Spleen (tissue), 11 donors: ENCODE measurements at regions not wholly inside any gene's neighbourhood (a gene's known extent, or its start where the extent isn't known, plus 50 kb on each side); places are given as distances from the start of the nearest gene placed in this dataset.

ENCODE experiments used
- DNase-seq: peaks from one replicate; pipeline ENCODE4 v3.0.0-alpha.2; 2020
- H3K27ac ChIP-seq, 8 donors: fragments of 200-600 bp; sonication (generic) in 7 of 8; 1 replicate in 4 of 8; 2 replicates in 4 of 8; pipeline versions ENCODE4 v1.5.0 to v1.8.0; 2016 to 2021; ENCODE audit warnings: inconsistent platforms in 4 of 8, mild to moderate bottlenecking in 4 of 8, moderate library complexity in 1 of 8
- H3K27me3 ChIP-seq, 7 donors: fragments of 200-600 bp; sonication (generic) in 6 of 7; replicated peaks in 1 of 7; 1 replicate in 4 of 7; 2 replicates in 3 of 7; pipeline versions ENCODE4 v1.5.0 to v1.8.0; 2016 to 2021; ENCODE audit warnings: inconsistent platforms in 3 of 7, mild to moderate bottlenecking in 1 of 7
- H3K36me3 ChIP-seq, 6 donors: fragments of 200-600 bp; sonication (generic) in 5 of 6; 1 replicate in 4 of 6; 2 replicates in 2 of 6; pipeline versions ENCODE4 v1.5.0 to v1.8.0; 2016 to 2021; ENCODE audit warnings: inconsistent platforms in 2 of 6
- H3K4me1 ChIP-seq, 6 donors: fragments of 200-600 bp; sonication (generic) in 5 of 6; 1 replicate in 3 of 6; 2 replicates in 3 of 6; pipeline versions ENCODE4 v1.5.0 to v1.8.0; 2016 to 2021; ENCODE audit warnings: inconsistent platforms in 3 of 6
- H3K4me3 ChIP-seq, 8 donors: fragments of 200-600 bp; sonication (generic) in 7 of 8; 1 replicate in 4 of 8; 2 replicates in 4 of 8; pipeline versions ENCODE4 v1.5.0 to v1.8.0; 2016 to 2021; ENCODE audit warnings: inconsistent platforms in 4 of 8, mild to moderate bottlenecking in 4 of 8, moderate library complexity in 2 of 8
- H3K9me3 ChIP-seq, 8 donors: fragments of 200-600 bp; sonication (generic) in 7 of 8; 1 replicate in 4 of 8; 2 replicates in 4 of 8; pipeline versions ENCODE4 v1.5.0 to v1.8.0; 2016 to 2021; ENCODE audit warnings: inconsistent platforms in 4 of 8
- POLR2A ChIP-seq, 3 donors: fragments of 450-650 bp; IDR thresholded peaks; one replicate each; pipeline ENCODE4 v1.5.1; 2017; ENCODE audit warnings: antibody characterized with exemption in 3 of 3, mild to moderate bottlenecking in 1 of 3
- POLR2AphosphoS5 ChIP-seq, 3 donors: sonication (generic); formaldehyde crosslinking; IDR thresholded peaks; one replicate each; pipeline ENCODE4 v1.5.1; 2017; ENCODE audit warnings: antibody characterized with exemption in 3 of 3
- WGBS, 5 donors: extraction: QIAGEN DNeasy Blood & Tissue Kit in 3 of 5; methylation state at CpG; one replicate each; pipeline versions ENCODE4 v1.1.5 to v1.1.7; 2013 to 2018; 5-methylcytosine and 5-hydroxymethylcytosine counted together
- intact Hi-C: fragments of 100-400 bp; cut with DNase I; formaldehyde crosslinking; loops from one replicate; pipeline ENCODE4 v1.15.0; 2023; ENCODE audit warnings: low total_unique reads
- TF ChIP-seq, protein P1 (sequence below), 11 experiments: fragments of 200-600 bp in 7 of 11; fragments of 450-650 bp in 4 of 11; sonication (generic) in 4 of 11; IDR thresholded peaks in 8 of 11; conservative IDR thresholded peaks in 3 of 11; 1 replicate in 7 of 11; 2 replicates in 4 of 11; pipeline versions ENCODE4 v1.4.0 to v1.8.0; 2016 to 2021; ENCODE audit warnings: antibody characterized with exemption in 11 of 11, inconsistent platforms in 4 of 11, mild to moderate bottlenecking in 1 of 11
- donor health status: healthy with polysubstance abuse.
- donor health status: DM: no; HTN: no; CAD: no; lungs with moderate emphysema.
- donor health status: DM: no; HTN: no; CAD: no.
- donor health status: Bipolar disorder and iron deficiency.
- donor health status: healthy.
- donor health status: DM: no; HTN: no; CAD: no.
- donor health status: DM: yes; HTN: yes; CAD: no.

DNA sequence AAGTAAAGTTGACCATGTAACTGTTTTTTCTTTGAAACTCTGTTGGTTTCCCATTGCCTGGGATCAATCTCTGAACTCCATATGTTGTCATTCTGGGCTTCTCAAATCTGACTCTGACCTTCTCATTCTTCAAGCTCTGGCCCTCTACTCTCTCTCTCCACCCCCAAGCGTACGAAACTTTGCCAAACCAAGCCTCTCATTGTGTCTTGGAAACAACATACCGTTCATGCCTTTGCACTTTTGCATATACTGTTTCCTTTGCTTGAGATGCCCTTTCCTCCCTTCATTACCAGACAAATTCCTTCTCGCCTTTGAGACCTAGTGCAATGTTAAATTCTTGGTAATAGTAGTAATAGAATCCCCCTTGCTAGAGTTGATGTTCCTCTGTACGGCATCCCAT lies 113.7 kb downstream of the OLFM4 start:
- no peaks in the 10 kb centered on the region for H3K9me3 ChIP-seq
- H3K27ac ChIP-seq, result no peak overlapping the region
- no peak overlapping the region for H3K4me3 ChIP-seq
- H3K36me3 ChIP-seq, result no peaks in the 10 kb centered on the region
- 69 to 77% (median 72%) methylated on average over 5 of the region's 5 CpGs for WGBS, 5 donors
- intact Hi-C loops, result no loop called here
- TF ChIP-seq POLR2A (IDR thresholded peaks at IDR 0.05), result no peak
- no peak for TF ChIP-seq POLR2AphosphoS5 (IDR thresholded peaks at IDR 0.05)
- TF ChIP-seq, protein P1, sequence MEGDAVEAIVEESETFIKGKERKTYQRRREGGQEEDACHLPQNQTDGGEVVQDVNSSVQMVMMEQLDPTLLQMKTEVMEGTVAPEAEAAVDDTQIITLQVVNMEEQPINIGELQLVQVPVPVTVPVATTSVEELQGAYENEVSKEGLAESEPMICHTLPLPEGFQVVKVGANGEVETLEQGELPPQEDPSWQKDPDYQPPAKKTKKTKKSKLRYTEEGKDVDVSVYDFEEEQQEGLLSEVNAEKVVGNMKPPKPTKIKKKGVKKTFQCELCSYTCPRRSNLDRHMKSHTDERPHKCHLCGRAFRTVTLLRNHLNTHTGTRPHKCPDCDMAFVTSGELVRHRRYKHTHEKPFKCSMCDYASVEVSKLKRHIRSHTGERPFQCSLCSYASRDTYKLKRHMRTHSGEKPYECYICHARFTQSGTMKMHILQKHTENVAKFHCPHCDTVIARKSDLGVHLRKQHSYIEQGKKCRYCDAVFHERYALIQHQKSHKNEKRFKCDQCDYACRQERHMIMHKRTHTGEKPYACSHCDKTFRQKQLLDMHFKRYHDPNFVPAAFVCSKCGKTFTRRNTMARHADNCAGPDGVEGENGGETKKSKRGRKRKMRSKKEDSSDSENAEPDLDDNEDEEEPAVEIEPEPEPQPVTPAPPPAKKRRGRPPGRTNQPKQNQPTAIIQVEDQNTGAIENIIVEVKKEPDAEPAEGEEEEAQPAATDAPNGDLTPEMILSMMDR (IDR thresholded peaks at IDR 0.05 in 8 of 11, conservative IDR thresholded peaks at IDR 0.05 in 3 of 11), result no peak
- no peaks in the 10 kb centered on the region for H3K4me1 ChIP-seq
- no peaks in the 10 kb centered on the region for H3K27me3 ChIP-seq
- no peak for DNase-seq

DNA sequence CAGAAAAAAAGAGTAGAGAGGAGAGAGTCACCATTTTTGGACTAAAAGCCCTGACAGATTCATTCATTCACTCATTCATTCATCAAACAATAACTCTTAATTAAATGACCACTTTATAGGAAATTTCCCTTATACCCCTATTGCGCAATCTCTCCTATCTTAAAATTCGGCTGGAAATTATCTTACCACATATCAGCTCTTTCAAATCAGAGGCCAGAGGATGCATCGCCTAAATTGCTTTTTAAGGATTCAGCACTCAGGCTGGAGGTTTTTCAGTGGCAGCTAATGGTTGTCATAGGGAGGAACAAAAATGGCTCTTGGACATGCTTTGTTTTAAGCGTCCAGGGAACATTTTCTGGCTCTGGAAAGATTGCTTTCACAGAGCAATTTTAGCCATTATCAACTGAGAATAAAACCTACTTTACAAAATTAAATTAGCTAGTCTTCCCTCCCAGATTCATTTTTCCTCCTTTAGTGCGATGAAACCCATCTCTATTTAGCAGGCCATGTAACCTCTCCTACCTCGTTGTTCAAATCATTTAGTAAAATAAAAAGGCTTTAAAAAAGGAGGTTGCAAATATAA lies 115.2 kb downstream of the OLFM4 start:
- no peak for TF ChIP-seq POLR2AphosphoS5 (IDR thresholded peaks at IDR 0.05)
- TF ChIP-seq POLR2A (IDR thresholded peaks at IDR 0.05), result no peak
- TF ChIP-seq, protein P1 (IDR thresholded peaks at IDR 0.05 in 8 of 11, conservative IDR thresholded peaks at IDR 0.05 in 3 of 11), result no peak
- Histone ChIP-seq H3K4me1 (no peaks in the 10 kb centered on the region), H3K9me3 (no peaks in the 10 kb centered on the region), H3K27ac (no peak overlapping the region), H3K4me3 (no peak overlapping the region), H3K27me3 (no peaks in the 10 kb centered on the region), H3K36me3 (no peaks in the 10 kb centered on the region)
- WGBS, 5 donors, result 79 to 89% (median 83%) methylated on average over 6 of the region's 6 CpGs
- no peak for DNase-seq
- intact Hi-C loops, result no loop called here

DNA sequence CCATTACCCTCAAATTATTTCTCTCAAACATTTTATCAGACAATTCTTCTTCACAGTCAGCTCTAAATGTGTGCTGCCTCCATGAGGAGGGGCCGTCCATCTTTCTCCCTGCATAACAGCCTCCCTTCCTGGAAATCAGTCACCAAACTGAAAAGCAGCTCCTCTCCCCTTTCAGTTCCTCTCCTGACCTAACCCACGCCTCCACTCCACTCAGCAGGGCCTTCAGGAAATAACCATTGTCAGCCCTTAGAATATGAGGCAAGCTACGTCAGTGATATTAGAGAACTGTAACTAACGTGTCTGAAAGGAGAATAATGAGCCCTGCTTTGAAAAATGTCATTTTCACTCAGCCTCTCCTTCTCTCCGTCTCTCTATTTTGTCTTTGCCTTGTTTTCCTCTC lies 116.2 kb downstream of the OLFM4 start:
- H3K27ac ChIP-seq, result no peak overlapping the region
- no peaks in the 10 kb centered on the region for H3K4me1 ChIP-seq
- H3K36me3 ChIP-seq, result no peaks in the 10 kb centered on the region
- WGBS, 5 donors, result 30 to 52% (median 38%) methylated on average over 5 of the region's 5 CpGs
- no peaks in the 10 kb centered on the region for H3K27me3 ChIP-seq
- H3K9me3 ChIP-seq, result no peaks in the 10 kb centered on the region
- H3K4me3 ChIP-seq, result no peak overlapping the region
- intact Hi-C loops, result no loop called here
- no peak for DNase-seq
- TF ChIP-seq, protein P1 (IDR thresholded peaks at IDR 0.05 in 8 of 11, conservative IDR thresholded peaks at IDR 0.05 in 3 of 11), result no peak
- TF ChIP-seq POLR2A (IDR thresholded peaks at IDR 0.05), result no peak
- TF ChIP-seq POLR2AphosphoS5 (IDR thresholded peaks at IDR 0.05), result no peak

DNA sequence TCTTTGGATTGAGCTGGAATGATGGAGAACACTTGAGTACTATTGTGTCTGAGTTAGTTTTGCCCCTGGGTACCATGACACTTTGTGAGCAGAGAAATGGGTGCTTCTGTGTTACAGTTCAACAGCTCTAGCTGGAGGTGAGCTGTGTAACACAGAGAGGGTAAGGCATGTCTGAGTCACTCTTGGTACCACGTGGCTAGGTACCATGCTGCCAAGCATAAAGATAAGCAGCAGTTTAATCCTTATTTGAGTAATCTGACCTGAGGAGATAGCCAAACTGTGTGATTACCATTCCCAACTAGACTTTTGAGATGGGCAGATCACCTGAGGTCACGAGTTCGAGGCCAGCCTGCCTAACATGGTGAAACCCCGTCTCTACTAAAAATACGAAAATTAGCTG lies 122.0 kb downstream of the OLFM4 start:
- peaks cover 0 to 23% (median 0%) of the 10 kb centered on the region in 7 donors for H3K27me3 ChIP-seq
- TF ChIP-seq, protein P1 (IDR thresholded peaks at IDR 0.05 in 8 of 11, conservative IDR thresholded peaks at IDR 0.05 in 3 of 11), result no peak
- TF ChIP-seq POLR2A (IDR thresholded peaks at IDR 0.05) (no peak), POLR2AphosphoS5 (IDR thresholded peaks at IDR 0.05) (no peak)
- intact Hi-C loops, result no loop called here
- H3K4me3 ChIP-seq, result no peak overlapping the region
- H3K9me3 ChIP-seq, result no peaks in the 10 kb centered on the region
- 81 to 93% (median 87%) methylated on average over 5 of the region's 5 CpGs for WGBS, 5 donors
- no peak overlapping the region for H3K27ac ChIP-seq
- DNase-seq, result no peak
- no peaks in the 10 kb centered on the region for H3K36me3 ChIP-seq
- no peaks in the 10 kb centered on the region for H3K4me1 ChIP-seq
